ENCODE measurements at regions not wholly inside any gene's neighbourhood (a gene's known extent, or its start where the extent isn't known, plus 50 kb on each side); places are given as distances from the start of the nearest gene placed in this dataset.

DNA sequence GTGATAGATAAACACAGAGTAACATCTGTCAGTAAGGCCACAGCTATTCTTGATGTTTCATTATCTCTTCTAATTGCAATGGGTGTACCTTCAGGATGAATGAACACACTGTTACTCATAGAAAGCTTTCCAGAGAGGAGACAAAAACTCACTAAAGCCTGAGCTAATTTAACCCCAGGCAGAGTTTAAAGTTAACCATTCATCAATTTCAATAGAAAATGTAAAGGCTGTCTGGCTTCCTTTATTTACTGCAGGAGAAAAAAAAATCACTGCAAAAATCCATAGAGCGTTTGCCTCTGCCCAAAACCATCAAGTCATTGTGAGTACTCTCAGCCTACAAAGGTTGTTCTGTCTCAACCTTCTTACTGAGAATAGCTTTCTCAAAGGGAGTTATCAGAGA, 376.9 kb downstream of the PPP4R3C start:
- in situ Hi-C loops (cut with HindIII; ENCODE audit: low pct_unique_long_range_greater_than_20kb, low sequenced_read_pairs): no loop called here
- TF ChIP-seq JUND (IDR thresholded peaks at IDR 0.05; ENCODE audit: low read depth): no peak
- DNase-seq (ENCODE audit: low read depth in 1 of 2, low spot score in 1 of 2): no peak

DNA sequence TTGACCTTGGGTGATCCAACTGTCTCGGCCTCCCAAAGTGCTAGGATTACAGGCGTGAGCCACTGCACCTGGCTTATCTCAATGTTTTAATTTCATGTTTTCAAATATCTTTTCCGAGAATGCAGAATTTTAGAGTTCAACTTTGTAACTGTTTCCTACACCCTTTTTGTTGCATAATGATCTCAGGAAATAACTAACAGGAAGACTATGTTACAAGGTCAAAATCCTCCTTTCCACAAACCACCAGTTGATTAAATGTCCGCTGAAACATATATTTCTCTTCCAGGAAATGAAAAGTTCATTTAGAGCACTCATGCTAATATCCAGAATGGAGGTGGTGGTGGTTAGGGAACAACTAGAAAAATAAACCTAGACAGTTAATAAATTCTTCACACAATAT, 377.8 kb downstream of the PPP4R3C start:
- DNase-seq (ENCODE audit: low read depth in 1 of 2, low spot score in 1 of 2): no peak
- in situ Hi-C loops (cut with HindIII; ENCODE audit: low pct_unique_long_range_greater_than_20kb, low sequenced_read_pairs): no loop called here
- no peak for TF ChIP-seq JUND (IDR thresholded peaks at IDR 0.05; ENCODE audit: low read depth)

DNA sequence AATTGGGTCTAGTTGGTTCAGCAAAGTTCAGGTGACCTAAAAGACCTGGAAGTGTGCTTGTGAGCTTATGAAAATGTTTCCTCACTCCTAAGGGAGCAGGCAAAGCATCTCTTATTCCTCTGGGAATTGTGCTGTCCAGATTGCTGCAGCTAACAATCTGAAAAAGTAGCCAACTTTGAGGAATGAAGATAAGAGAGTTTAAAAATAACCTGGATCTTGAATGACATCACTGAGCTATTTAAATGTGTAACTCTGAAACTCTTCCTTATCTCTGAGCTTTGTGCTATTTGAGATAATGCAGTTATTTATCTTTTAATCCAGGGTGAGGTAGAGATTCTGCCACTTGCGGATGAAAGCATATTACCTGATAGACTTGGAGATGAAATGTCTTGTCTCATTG, 384.8 kb downstream of the PPP4R3C start:
- in situ Hi-C loops (cut with HindIII; ENCODE audit: low pct_unique_long_range_greater_than_20kb, low sequenced_read_pairs): no loop called here
- TF ChIP-seq JUND (IDR thresholded peaks at IDR 0.05; ENCODE audit: low read depth): no peak

DNA sequence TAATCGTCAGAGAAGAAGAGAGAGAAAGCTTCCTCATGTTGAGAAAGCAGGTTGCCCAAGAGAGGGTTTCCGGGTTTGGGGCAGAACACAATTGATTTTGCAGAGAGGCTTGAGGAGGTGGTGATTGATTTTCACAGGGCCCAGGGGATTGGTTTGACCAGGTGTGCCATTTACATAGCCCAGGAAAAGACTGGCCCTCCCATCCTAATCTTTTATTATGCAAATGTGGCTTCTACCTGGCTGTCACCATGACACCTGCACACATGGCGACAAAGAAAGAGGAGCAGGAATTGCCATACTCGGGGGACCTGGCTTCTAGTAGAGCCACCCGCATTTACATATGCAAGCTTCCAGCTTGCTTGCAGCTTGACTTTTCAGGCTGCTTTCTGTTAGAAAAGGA, 405.3 kb downstream of the PPP4R3C start:
- in situ Hi-C loops (cut with HindIII; ENCODE audit: low pct_unique_long_range_greater_than_20kb, low sequenced_read_pairs): no loop called here

More for the DNA sequence above, 384.8 kb downstream of the PPP4R3C start:
- DNase-seq (ENCODE audit: low read depth in 1 of 2, low spot score in 1 of 2): no peak

DNA sequence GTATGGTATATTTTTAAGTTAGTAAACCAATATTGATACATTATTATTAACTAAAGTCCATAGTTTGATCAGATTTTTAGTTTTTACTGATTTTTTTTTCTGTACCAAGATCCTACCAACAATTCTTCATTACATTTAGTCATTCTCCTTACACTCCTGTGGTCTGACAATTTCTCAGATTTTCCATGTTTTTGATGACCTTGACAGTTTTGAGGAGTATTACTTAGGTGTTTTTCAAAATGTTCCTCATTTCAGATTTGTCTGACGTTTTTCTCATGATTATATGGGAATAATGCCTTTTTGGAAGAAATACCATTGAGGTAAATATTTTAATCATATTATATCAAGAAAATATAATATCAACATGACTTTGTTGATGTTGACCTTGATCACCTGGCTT, 423.8 kb downstream of the PPP4R3C start:
- in situ Hi-C loops (cut with HindIII; ENCODE audit: low pct_unique_long_range_greater_than_20kb, low sequenced_read_pairs): no loop called here
- no peak for DNase-seq (ENCODE audit: low read depth in 1 of 2, low spot score in 1 of 2)
- TF ChIP-seq JUND (IDR thresholded peaks at IDR 0.05; ENCODE audit: low read depth): no peak

More for the DNA sequence above, 405.3 kb downstream of the PPP4R3C start:
- no peak for DNase-seq (ENCODE audit: low read depth in 1 of 2, low spot score in 1 of 2)
- TF ChIP-seq JUND (IDR thresholded peaks at IDR 0.05; ENCODE audit: low read depth): no peak

DNA sequence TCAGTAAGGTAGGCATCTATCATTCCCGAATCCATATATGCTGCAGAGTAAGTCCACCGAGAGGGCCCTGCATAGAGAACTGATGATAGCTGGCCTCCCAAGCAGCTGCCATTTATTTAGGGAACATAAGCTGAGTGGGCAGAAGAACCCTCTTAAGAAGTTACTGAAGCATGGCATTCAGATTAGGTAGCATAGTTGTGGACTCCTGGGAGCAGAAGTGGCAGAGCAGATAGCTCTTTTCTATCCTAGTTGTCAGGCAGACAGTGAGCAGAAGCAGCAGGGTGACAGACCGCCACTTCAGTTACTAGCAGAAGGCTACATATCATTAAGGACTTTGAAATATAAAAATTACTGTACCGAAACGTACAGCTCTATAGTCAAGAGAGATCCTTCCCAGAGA, 454.7 kb downstream of the PPP4R3C start:
- DNase-seq (ENCODE audit: low read depth in 1 of 2, low spot score in 1 of 2): no peak
- no peak for TF ChIP-seq JUND (IDR thresholded peaks at IDR 0.05; ENCODE audit: low read depth)
- in situ Hi-C loops (cut with HindIII; ENCODE audit: low pct_unique_long_range_greater_than_20kb, low sequenced_read_pairs): no loop called here

DNA sequence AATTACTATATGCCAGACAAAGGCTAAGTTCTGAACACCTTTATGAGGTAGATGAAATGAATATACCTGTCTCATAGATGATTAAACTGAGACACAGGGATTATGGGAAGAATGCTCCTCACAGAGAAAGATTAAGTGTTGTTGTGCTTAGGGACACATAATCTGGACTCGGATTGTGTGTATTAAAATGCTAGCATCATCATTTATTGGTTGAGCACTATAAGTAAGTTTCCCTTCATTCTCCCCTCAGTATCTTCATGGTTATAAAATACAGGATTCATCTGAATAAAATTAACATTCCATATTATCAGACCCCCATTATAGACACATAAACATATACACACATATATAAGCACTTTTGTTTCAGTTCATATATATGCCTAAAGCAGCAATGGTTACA, 463.5 kb downstream of the PPP4R3C start:
- TF ChIP-seq JUND (IDR thresholded peaks at IDR 0.05; ENCODE audit: low read depth): no peak
- DNase-seq (ENCODE audit: low read depth in 1 of 2, low spot score in 1 of 2): no peak
- in situ Hi-C loops (cut with HindIII; ENCODE audit: low pct_unique_long_range_greater_than_20kb, low sequenced_read_pairs): no loop called here

DNA sequence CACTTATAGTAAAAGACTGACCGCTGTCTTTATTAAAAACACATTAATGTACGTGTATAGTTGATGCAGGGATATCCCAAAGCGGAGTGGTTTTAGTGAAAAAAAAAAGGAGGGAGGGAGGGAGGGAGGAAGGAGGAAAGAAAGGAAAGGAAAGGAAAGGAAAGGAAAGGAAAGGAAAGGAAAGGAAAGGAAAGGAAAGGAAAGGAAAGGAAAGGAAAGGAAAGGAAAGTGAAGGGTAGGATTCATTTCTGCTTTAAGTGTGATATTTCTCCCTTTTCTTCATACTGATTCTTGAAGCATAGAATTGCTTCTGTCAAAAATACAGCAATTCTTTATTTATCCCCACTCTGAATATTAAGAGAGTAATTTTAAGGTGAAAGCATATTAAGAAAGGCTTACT, 504.9 kb downstream of the PPP4R3C start:
- in situ Hi-C loops (cut with HindIII; ENCODE audit: low pct_unique_long_range_greater_than_20kb, low sequenced_read_pairs): no loop called here
- DNase-seq (ENCODE audit: low read depth in 1 of 2, low spot score in 1 of 2): no peak
- no peak for TF ChIP-seq JUND (IDR thresholded peaks at IDR 0.05; ENCODE audit: low read depth)

DNA sequence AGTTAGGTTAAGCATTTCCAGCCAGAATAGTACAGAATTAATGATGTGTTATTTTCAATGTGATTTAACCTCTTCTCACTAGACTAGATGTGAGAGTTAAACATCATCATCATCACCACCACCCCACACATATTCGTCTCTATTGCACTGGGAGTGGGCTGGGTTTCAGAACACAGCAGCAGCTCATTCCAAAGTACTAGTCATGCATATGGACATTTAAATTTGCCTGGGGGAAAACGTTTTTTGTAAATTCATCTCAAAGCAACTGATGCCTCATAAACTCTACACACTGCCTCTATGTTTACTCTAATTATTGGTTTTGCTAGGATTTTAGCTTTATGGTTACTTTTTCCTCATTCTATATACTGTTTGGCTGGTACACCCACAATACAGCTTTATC, 509.1 kb downstream of the PPP4R3C start:
- no peak for TF ChIP-seq JUND (IDR thresholded peaks at IDR 0.05; ENCODE audit: low read depth)
- DNase-seq (ENCODE audit: low read depth in 1 of 2, low spot score in 1 of 2): no peak
- in situ Hi-C loops (cut with HindIII; ENCODE audit: low pct_unique_long_range_greater_than_20kb, low sequenced_read_pairs): no loop called here

DNA sequence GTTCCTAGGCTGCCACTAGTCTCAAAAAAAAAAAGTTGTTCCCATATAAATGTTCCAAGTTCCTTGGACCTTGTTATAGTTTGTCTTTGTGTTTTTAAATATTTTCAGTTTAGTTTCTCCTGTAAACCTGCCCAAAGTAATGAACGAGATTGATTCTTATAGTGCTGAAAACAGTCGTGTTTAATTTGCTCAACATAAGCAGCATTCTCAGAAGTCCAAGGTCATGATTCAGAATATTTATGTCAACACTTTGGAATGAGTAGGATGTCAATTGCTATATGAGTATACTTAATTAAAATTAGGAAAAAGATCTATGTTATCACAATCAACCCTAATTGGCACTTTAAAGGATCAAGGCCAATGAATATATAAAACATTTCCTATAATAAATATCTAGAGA, 510.9 kb downstream of the PPP4R3C start:
- in situ Hi-C loops (cut with HindIII; ENCODE audit: low pct_unique_long_range_greater_than_20kb, low sequenced_read_pairs): no loop called here
- no peak for DNase-seq (ENCODE audit: low read depth in 1 of 2, low spot score in 1 of 2)
- TF ChIP-seq JUND (IDR thresholded peaks at IDR 0.05; ENCODE audit: low read depth): no peak

DNA sequence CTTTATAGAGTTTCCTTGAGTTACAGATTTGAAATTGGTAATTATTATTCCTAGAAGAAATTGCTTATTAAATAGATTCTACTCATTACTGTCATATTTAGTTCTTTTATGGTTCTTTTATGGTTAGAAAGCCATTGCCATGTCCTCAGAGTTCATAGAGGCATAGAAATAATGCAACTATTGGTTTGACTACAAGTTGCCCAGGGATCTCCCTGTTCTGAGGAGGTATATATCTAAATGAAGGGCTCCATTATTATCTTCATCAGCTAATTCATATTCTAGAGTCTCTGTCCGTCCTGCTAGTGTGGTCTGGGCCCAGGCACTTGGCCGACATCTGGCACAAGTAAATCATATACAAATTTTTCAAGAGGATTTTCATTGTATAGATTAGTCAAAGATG, 535.7 kb downstream of the PPP4R3C start:
- no peak for TF ChIP-seq JUND (IDR thresholded peaks at IDR 0.05; ENCODE audit: low read depth)
- in situ Hi-C loops (cut with HindIII; ENCODE audit: low pct_unique_long_range_greater_than_20kb, low sequenced_read_pairs): no loop called here
- DNase-seq (ENCODE audit: low read depth in 1 of 2, low spot score in 1 of 2): no peak

DNA sequence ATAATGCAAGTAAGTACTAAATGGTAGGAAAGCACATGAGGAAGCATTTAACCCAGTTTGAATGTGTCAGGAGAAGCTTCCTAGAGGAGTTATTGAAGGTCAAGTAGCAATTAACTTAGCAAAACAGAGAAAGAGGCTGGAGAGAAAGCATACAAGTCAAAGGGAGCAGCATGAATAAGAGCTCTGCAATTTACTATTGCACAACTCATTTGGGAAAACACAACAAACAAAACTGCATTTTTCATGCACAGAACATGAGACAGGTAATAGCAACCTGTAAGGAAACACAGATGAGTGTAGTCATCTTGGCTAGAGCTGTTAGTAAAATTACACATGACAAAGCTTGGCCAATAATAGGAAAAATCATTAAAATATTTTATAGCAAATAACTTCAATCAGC, 538.1 kb downstream of the PPP4R3C start:
- TF ChIP-seq JUND (IDR thresholded peaks at IDR 0.05; ENCODE audit: low read depth): no peak
- in situ Hi-C loops (cut with HindIII; ENCODE audit: low pct_unique_long_range_greater_than_20kb, low sequenced_read_pairs): no loop called here
- no peak for DNase-seq (ENCODE audit: low read depth in 1 of 2, low spot score in 1 of 2)

DNA sequence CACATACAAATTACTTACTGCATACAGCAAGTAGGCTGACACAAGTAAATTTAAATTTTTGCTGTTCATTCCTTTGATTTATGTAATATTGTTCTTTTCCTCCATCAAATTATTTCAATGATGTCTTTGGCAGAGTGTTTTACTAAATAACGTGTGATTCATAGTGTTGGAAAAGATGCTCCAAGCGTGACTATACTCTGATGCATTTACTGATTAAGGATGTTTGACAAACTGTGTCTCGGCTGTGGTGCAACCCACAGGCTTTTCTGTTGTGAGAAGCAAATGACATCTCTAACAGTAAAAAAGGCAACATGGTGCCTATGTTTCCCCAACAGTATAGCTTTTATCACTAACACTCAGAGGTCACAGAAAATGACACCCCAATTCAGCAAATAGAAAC, 540.9 kb downstream of the PPP4R3C start:
- DNase-seq (ENCODE audit: low read depth in 1 of 2, low spot score in 1 of 2): no peak
- in situ Hi-C loops (cut with HindIII; ENCODE audit: low pct_unique_long_range_greater_than_20kb, low sequenced_read_pairs): no loop called here
- TF ChIP-seq JUND (IDR thresholded peaks at IDR 0.05; ENCODE audit: low read depth): no peak

DNA sequence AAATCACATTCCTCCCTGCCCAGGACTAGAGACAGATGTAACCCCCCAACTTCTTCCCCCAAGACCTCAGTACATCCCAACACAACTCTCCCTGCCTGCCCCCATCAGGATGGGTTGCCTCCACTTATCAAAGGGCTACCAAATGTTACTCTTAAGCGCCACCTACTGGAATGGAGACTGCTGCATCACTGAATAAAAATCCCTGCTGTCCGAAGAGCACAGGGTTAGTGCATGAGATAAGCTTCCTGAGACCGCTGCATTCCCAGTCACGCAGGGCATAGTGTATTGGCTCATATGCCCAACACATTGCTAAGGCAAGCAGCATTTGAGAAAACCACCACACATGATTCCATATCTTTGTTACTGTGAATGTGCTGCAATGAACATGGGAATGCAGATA, 544.5 kb downstream of the PPP4R3C start:
- peak in 1 of 2 experiments; percentile 9 for DNase-seq (ENCODE audit: low read depth in 1 of 2, low spot score in 1 of 2)
- TF ChIP-seq JUND (IDR thresholded peaks at IDR 0.05; ENCODE audit: low read depth): no peak
- in situ Hi-C loops (cut with HindIII; ENCODE audit: low pct_unique_long_range_greater_than_20kb, low sequenced_read_pairs): no loop called here
